ENCODE measurements at regions not wholly inside any gene's neighbourhood (a gene's known extent, or its start where the extent isn't known, plus 50 kb on each side); places are given as distances from the start of the nearest gene placed in this dataset.

- Histone ChIP-seq H3K18ac (ENCODE audit: extremely low read depth, low read length) (no peak overlapping the region), H3K14ac (ENCODE audit: insufficient read length) (no peak overlapping the region), H2AK5ac (ENCODE audit: low read depth, low read length) (no peak overlapping the region), H3K9me3 (ENCODE audit: insufficient read depth in 2 of 2, low read depth in 1 of 2, low read length in 1 of 2) (no peaks in the 10 kb centered on the region), H3K27me3 (replicated peaks in 1 of 4; ENCODE audit: control insufficient read depth in 3 of 4, extremely low read depth in 1 of 4, insufficient read depth in 3 of 4, low read length in 3 of 4) (no peaks in the 10 kb centered on the region), H2BK12ac (ENCODE audit: low read depth, low read length) (no peak overlapping the region), H3K23ac (ENCODE audit: insufficient read length) (no peak overlapping the region), H3K4me1 (replicated peaks in 1 of 4; ENCODE audit: control insufficient read depth in 3 of 4, insufficient read depth in 4 of 4, low read length in 3 of 4) (peaks cover 0 to 3% (median under 1%) of the 10 kb centered on the region in 4 experiments; a peak in 1 of 7 replicates), H3K4me3 (ENCODE audit: extremely low read depth in 1 of 4, insufficient read depth in 2 of 4, low read depth in 3 of 4, low read length in 4 of 4) (no peak overlapping the region), H3K4me2 (ENCODE audit: insufficient read depth in 1 of 2, low read depth in 2 of 2, low read length in 2 of 2) (no peak overlapping the region), H4K5ac (ENCODE audit: insufficient read length, low read depth, low read length) (no peak overlapping the region), H3K9ac (replicated peaks in 1 of 4; ENCODE audit: extremely low read depth in 1 of 4, low read depth in 3 of 4, low read length in 3 of 4) (no peak overlapping the region), H2AFZ (ENCODE audit: low read length) (no peak overlapping the region), H3K4ac (replicated peaks; ENCODE audit: insufficient read length, low read depth, low read length) (no peak overlapping the region), H3K79me2 (ENCODE audit: control insufficient read depth in 1 of 2, insufficient read depth in 2 of 2, low read length in 2 of 2) (no peaks in the 10 kb centered on the region), H4K8ac (ENCODE audit: extremely low read depth, insufficient read depth, low read length) (no peak overlapping the region), H3K23me2 (ENCODE audit: low read depth, low read length) (no peaks in the 10 kb centered on the region), H3K27ac (ENCODE audit: low read depth, low read length) (no peak overlapping the region), H4K91ac (replicated peaks; ENCODE audit: insufficient read length, low read length) (no peak overlapping the region), H2BK15ac (ENCODE audit: low read length) (no peak overlapping the region), H2BK20ac (ENCODE audit: low read length) (no peak overlapping the region), H3K79me1 (ENCODE audit: low read depth, low read length) (no peaks in the 10 kb centered on the region), H3K56ac (replicated peaks; ENCODE audit: insufficient read length, low read depth, low read length) (no peak overlapping the region), H2BK5ac (ENCODE audit: low read depth, low read length) (no peak overlapping the region), H2BK120ac (replicated peaks; ENCODE audit: low read depth, low read length) (no peak overlapping the region), H3K36me3 (ENCODE audit: control insufficient read depth in 2 of 4, insufficient read depth in 4 of 4, low read length in 3 of 4) (no peaks in the 10 kb centered on the region), H4K20me1 (replicated peaks in 1 of 2; ENCODE audit: control insufficient read depth in 1 of 2, insufficient read depth in 2 of 2, low read length in 2 of 2) (no peaks in the 10 kb centered on the region)
- POLR2A ChIA-PET (ENCODE audit: partially characterized antibody), result no interaction called here
- no peak for TF ChIP-seq JUND (IDR thresholded peaks at IDR 0.05; ENCODE audit: low read length)
- TF ChIP-seq TBP (IDR thresholded peaks at IDR 0.05; ENCODE audit: low read depth, low read length), result no peak
- TF ChIP-seq, protein P1, sequence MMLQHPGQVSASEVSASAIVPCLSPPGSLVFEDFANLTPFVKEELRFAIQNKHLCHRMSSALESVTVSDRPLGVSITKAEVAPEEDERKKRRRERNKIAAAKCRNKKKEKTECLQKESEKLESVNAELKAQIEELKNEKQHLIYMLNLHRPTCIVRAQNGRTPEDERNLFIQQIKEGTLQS (IDR thresholded peaks at IDR 0.05; ENCODE audit: insufficient read depth, low read depth, low read length), result no peak
- TF ChIP-seq SRF (IDR thresholded peaks at IDR 0.05; ENCODE audit: low read depth, low read length), result no peak
- no peak for TF ChIP-seq CREB1 (IDR thresholded peaks at IDR 0.05)
- TF ChIP-seq EGR1 (IDR thresholded peaks at IDR 0.05; ENCODE audit: borderline replicate concordance, low read depth, low read length), result no peak
- no peak for TF ChIP-seq GTF2F1 (IDR thresholded peaks at IDR 0.05; ENCODE audit: borderline replicate concordance, low read depth, low read length)
- TF ChIP-seq CBX5 (IDR thresholded peaks at IDR 0.05; ENCODE audit: low read depth, low read length), result no peak
- TF ChIP-seq CHD1 (IDR thresholded peaks at IDR 0.05; ENCODE audit: low read depth, low read length), result no peak
- TF ChIP-seq ZNF274 (IDR thresholded peaks at IDR 0.05; ENCODE audit: borderline replicate concordance, extremely low read depth, low read length), result no peak
- no peak for TF ChIP-seq SIRT6 (IDR thresholded peaks at IDR 0.05; ENCODE audit: low read length)
- no peak for TF ChIP-seq SP4 (IDR thresholded peaks at IDR 0.05; ENCODE audit: low read length)
- no peak for TF ChIP-seq POU5F1 (IDR thresholded peaks at IDR 0.05; ENCODE audit: low read depth, low read length)
- no peak for TF ChIP-seq RAD21 (IDR thresholded peaks at IDR 0.05 in 1 of 2, conservative IDR thresholded peaks at IDR 0.05 in 1 of 2; ENCODE audit: low read depth in 2 of 2, low read length in 2 of 2)
- TF ChIP-seq NANOG (IDR thresholded peaks at IDR 0.05; ENCODE audit: insufficient read depth, low read depth, low read length, poor library complexity, severe bottlenecking), result no peak
- DNase-seq (ENCODE audit: low read depth in 1 of 2, low spot score in 2 of 2), result no peak
- no peak for FAIRE-seq
- CTCF ChIA-PET (ENCODE audit: partially characterized antibody), result interaction anchor here (0.7 kb wide), 1 partner anchor 953 kb away, joined by 3 read pairs; no protein-coding TSS in a partner anchor
- WGBS, 2 experiments (ENCODE audit: extremely low coverage in 1 of 2, insufficient coverage in 1 of 2, insufficient read length in 1 of 2, insufficient replicate concordance in 2 of 2, low coverage in 1 of 2, low lambda C conversion rate in 2 of 2, missing lambda C conversion rate in 1 of 2), result 93% methylated on average over 3 of the region's 3 CpGs; no CpG with 5 or more reads in 1 of the 2 experiments
Measured at GRCh38 chr20:39706184-39706663, 744.1 kb downstream of the DHX35 start.
